GM19467 (cell line): ENCODE measurements at regions not wholly inside any gene's neighbourhood (a gene's known extent, or its start where the extent isn't known, plus 50 kb on each side); places are given as distances from the start of the nearest gene placed in this dataset.
A peak's percentile ranks its signal among the peaks of the same experiment; 100 is the strongest.

Source experiments
- ATAC-seq: cut with Tn5 transposase; IDR thresholded peaks from one replicate; pipeline ENCODE4 v1.9.1; 2021; ENCODE audit warnings: mild to moderate bottlenecking, moderate library complexity; ENCODE audit not compliant: unreplicated experiment

- ATAC-seq, result no peak
These were observed 301.9 kb downstream of the ZEB2 start for GRCh38 chr2:144217853-144218633.

DNA sequence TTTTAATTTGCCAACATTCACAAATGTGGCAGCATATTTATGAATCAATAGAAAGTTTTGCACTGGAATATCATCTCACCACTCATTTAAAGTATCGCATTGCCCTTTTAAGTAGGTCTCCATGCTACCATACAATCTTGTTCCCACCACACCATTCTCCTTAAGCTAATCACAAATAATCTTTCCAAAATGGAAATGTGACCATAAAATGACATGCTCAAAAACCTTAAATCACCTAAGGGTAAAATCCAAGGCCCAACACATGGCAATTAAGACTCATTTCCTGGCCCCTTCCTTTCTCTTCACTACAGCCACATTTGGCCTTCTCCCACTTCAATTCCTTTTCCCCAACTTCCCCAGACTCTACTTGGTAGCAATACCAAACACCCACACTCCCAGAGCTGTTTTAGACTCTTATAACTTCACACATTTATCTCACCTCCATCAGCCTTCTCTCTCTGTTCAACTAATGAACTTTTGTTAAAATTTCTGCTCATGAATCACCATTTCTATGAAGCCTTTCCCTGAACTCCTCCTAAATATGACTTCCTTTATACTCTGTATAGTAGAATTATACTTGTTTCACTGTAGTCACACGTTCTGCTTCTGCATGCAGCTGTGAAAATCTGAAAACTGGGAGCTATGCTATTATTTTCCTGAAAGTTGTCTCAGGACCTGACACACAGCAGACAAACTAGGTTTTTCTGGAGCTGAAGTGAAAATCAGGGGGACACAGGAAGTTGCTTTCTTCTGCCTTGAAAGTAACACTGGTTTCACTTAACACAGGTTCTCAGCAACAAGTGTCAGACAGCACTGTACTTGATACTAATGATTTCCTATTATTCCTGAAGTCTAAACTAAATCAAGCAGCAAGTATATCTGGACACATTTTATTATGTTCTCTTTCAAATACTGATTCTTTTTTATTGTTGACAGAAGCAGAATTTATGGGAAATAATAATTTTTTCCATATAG, 303.9 kb downstream of the ZEB2 start:
- ATAC-seq, result no peak

- no peak for ATAC-seq
These were observed 304.7 kb downstream of the ZEB2 start for GRCh38 chr2:144215207-144215606.

DNA sequence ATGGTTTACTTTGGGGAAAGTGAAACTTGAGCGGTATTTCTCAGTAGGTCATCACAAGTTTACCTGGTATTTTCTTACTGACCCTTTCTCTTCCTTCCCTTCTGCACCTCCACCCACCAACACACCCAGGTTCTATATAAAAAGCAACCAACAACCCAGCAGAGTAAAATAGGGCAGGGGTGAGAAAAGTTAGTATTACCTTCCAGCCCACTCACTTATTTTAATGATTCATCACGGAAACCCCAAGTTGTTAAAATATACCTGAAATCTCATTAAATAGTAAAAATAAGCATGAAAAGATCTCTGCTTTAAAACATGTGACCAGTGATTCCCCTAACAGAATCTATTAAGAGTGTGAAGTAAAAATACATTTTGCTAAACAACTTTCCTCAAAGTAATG, 306.1 kb downstream of the ZEB2 start:
- ATAC-seq, result peak; percentile 87

GRCh38 chr2:144211826-144212225, 308.1 kb downstream of the ZEB2 start:
- no peak for ATAC-seq

DNA sequence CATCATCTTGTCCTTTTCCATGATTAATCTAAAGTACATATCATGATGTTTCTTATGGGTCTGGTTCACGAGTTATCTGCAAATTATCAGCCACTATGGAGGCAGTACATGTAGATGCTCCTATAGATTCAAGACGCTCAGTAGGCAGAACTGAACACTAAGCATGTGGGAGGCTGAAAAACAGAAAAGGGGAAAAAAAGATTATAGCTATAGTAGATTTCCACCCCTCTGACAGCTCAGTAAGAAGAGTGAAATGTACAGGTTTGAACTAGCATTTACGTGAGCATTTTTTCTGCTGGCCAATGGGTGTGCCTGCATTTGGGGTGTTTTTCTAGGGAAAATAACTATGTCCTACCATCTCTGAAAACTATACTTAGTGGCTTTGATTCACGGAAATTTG, 308.9 kb downstream of the ZEB2 start:
- no peak for ATAC-seq

DNA sequence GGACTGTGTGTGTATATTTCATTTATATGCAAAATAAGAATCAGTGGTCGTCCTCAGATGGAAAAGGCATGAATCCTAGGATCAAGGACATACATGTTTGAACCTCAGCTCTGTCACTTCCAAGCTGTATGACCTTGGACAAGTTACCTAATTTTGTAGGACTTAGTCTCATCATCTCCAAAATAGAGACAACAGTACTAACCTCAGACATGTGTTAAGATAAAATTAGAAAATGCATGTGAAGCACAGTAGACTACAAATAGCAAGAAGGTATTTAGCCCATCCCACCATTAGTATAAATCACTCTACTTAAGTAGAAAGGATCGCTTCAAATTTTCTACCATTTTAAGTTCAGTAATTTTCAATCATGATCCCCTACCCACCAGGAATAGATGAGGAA, 309.8 kb downstream of the ZEB2 start:
- ATAC-seq, result no peak

- no peak for ATAC-seq
These were observed 311.0 kb downstream of the ZEB2 start for GRCh38 chr2:144208924-144209323.

GRCh38 chr2:144206019-144206418, 313.9 kb downstream of the ZEB2 start:
- ATAC-seq, result no peak

GRCh38 chr2:144201868-144202468, 318.0 kb downstream of the ZEB2 start:
- no peak for ATAC-seq

DNA sequence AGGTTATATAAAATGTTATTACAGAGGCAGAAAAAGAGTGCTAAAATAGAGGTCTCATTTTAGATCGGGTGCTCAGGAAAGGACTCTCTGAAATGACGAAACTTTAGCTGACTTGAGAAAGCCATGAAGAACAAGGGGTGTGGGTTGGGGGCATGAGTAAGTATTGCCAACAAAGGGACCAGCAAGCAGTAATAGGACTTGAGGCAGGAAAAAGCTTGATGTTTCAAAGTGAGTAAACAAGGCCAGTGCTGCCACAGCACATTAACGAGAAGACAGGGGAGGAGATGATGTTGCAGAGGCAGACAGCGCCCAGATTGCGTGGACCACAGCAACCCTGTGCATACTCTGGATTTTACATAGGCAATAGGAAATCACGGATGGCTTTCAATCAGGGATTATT, 318.8 kb downstream of the ZEB2 start:
- no peak for ATAC-seq

DNA sequence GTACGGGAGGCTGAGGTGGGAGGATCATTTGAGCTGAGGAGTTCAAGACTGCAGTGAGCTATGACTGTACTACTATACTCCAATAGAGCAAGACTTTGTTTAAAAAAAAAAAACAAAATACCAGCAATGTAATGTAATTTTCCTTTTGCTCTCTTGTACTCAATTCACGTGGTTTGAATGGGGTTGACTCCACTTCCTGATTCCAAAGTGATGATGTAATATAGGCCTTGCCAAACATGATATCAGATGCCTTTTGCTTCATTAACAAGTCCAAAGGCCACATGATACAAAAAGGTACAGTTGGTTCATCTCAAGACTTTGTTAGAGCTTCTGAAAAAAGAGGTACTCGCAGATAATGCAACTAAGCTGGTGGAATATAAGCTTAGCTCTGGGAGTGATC, 321.8 kb downstream of the ZEB2 start:
- no peak for ATAC-seq

GRCh38 chr2:144194326-144195071, 325.4 kb downstream of the ZEB2 start:
- no peak for ATAC-seq

DNA sequence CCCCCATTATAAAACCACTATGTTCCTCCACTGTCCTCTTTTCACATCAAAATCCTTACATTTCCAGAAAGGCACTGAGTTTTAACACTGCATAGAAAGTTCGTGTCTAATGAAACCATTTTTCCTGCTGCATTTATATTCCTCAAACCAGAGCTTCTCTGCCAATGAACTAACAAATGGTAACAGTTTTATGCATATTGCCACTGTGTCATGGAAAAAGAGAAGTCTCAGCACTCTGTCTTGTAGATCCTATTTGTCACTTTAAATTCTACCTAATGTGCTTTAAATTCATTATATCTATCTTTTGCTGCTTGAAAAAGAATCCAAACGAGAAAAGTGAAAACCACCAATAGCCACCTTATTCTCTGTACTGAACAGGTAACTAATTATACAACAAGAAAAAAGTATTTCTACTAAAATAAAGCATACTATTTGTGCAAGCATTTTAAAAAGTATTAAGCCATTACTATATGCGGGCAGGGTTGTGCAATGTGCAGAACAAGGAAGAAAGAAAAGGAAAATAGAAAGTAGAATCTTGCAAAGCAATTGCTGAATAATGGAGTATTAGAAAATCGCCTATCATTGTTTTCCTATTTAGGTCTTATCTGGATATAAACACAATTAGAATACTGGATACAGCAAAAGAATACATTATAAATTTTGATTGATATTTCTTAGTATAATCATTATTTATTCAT, 328.9 kb downstream of the ZEB2 start:
- no peak for ATAC-seq

GRCh38 chr2:144183727-144184126, 336.2 kb downstream of the ZEB2 start:
- ATAC-seq, result peak; percentile 97

- no peak for ATAC-seq
These were observed 338.9 kb downstream of the ZEB2 start for GRCh38 chr2:144181001-144181400.

GRCh38 chr2:144180131-144180530, 339.8 kb downstream of the ZEB2 start:
- no peak for ATAC-seq

DNA sequence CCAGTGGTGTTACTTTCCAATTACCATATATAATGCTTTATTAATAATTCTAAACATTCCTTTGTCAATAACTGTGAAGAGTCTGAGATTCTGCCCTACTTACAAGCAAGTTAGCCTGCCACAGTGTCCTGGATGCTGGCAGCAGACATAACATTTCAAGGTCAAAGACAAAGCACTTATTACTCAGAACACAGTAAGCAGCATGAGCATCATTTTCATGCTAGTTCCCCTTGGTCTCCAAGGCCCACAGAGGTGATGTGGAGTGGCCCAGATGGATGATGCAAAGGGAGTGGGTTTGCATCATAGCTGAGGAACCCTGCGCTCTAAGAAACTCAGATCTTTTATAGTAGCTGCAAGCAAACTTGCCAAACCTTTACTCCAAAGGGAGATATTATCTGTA, 349.7 kb downstream of the ZEB2 start:
- ATAC-seq, result no peak

DNA sequence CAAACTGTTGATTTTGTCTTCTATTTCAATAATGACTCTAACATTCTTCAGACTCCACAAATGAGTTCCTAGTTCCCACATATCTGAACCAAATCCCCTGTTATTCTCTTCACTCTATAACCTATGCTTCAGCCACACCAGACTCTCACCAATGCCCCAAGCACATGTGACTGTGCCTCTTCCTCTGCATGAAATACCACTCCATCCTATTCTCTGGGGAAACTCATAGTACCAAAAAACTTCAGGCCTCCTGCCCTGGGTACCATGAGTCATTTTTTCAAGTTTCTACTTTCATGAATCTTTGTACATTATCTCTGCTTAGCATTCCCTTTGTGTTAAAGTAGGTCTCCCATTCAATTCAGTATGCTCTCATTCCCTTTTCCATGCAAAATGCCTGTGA, 353.2 kb downstream of the ZEB2 start:
- no peak for ATAC-seq

DNA sequence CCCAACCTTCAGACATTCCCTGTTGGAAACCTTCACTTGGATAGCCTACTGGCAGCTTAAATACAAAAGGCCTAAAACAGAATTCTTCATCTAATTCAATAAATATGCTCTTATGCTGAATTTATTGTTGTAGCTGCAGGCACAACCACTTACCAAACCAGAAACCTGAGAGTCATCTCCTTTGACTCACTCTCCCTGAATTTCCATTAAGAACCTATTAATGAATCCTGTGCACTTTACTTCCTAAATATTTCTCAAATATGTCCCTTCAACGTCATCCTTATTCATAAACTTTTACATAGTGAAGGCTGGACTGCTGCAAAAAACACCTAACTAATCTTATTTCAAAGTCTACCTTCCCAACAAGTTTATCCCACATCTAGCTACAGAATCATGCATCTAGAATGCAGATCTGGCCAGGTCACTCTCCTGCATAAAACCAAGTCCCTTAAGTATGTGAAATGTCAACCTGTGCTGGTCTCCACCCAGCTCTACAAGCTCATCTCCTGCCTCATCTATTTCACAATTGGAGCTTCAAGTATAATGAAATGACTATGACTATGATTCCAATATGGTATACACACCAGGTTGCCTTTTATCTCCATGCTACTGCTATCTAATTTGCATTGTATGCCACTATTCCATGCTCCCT, 354.2 kb downstream of the ZEB2 start:
- ATAC-seq, result no peak
